Progenitor cell of endocrine pancreas (in vitro differentiated cells): ENCODE measurements at regions not wholly inside any gene's neighbourhood (a gene's known extent, or its start where the extent isn't known, plus 50 kb on each side); places are given as distances from the start of the nearest gene placed in this dataset.

Experiments
- DNase-seq: peaks from one replicate; pipeline ENCODE4 v3.0.0; 2021; ENCODE audit warnings: low spot score; ENCODE audit not compliant: unreplicated experiment
- H3K27ac Mint-ChIP-seq: 2 replicates; pipeline ENCODE4 v1.8.0; 2021; ENCODE audit warnings: mild to moderate bottlenecking, moderate library complexity, mixed read lengths
- H3K27me3 Mint-ChIP-seq: 2 replicates; pipeline ENCODE4 v1.8.0; 2021; ENCODE audit warnings: mixed read lengths
- H3K36me3 Mint-ChIP-seq: 2 replicates; pipeline ENCODE4 v1.8.0; 2022; ENCODE audit warnings: mixed read lengths; ENCODE audit not compliant: insufficient read depth
- H3K4me1 Mint-ChIP-seq: 2 replicates; pipeline ENCODE4 v1.8.0; 2021; ENCODE audit warnings: low read depth, mixed read lengths
- H3K4me3 Mint-ChIP-seq: 2 replicates; pipeline ENCODE4 v1.8.0; 2021; ENCODE audit warnings: low read depth, mild to moderate bottlenecking, moderate library complexity, mixed read lengths
- H3K9me3 Mint-ChIP-seq: 2 replicates; pipeline ENCODE4 v1.8.0; 2021; ENCODE audit warnings: low read depth, mixed read lengths
- CTCF ChIP-seq: fragments of 200-600 bp; sonication (generic); IDR thresholded peaks from one replicate; pipeline ENCODE4 v1.5.0; 2021; ENCODE audit warnings: antibody characterized with exemption, mild to moderate bottlenecking; ENCODE audit not compliant: unreplicated experiment

GRCh38 chr2:18913512-18913911, 324.1 kb upstream of the NT5C1B start:
- Mint-ChIP-seq H3K4me3 (no peak overlapping the region), H3K36me3 (no peaks in the 10 kb centered on the region), H3K9me3 (no peaks in the 10 kb centered on the region), H3K27me3 (no peaks in the 10 kb centered on the region), H3K27ac (no peak overlapping the region), H3K4me1 (peaks cover 4% of the 10 kb centered on the region)
- DNase-seq: no peak
- no peak for TF ChIP-seq CTCF

- H3K27me3 Mint-ChIP-seq: no peaks in the 10 kb centered on the region
- peaks cover 4% of the 10 kb centered on the region for H3K4me1 Mint-ChIP-seq
- peak overlapping the region; percentile 79 for H3K27ac Mint-ChIP-seq
- no peak overlapping the region for H3K4me3 Mint-ChIP-seq
- no peak for TF ChIP-seq CTCF
- H3K9me3 Mint-ChIP-seq: no peaks in the 10 kb centered on the region
- DNase-seq: no peak
- H3K36me3 Mint-ChIP-seq: no peaks in the 10 kb centered on the region
Observed at GRCh38 chr2:18912225-18912888, 323.0 kb upstream of the NT5C1B start.

- TF ChIP-seq CTCF: no peak
- Mint-ChIP-seq H3K27me3 (no peaks in the 10 kb centered on the region), H3K9me3 (no peaks in the 10 kb centered on the region), H3K4me3 (no peak overlapping the region), H3K27ac (no peak overlapping the region), H3K4me1 (peaks cover 4% of the 10 kb centered on the region), H3K36me3 (no peaks in the 10 kb centered on the region)
- no peak for DNase-seq
Observed at GRCh38 chr2:18911416-18911815, 322.0 kb upstream of the NT5C1B start.

GRCh38 chr2:18910843-18911242, 321.5 kb upstream of the NT5C1B start:
- peaks cover 4% of the 10 kb centered on the region for H3K4me1 Mint-ChIP-seq
- no peak overlapping the region for H3K27ac Mint-ChIP-seq
- H3K27me3 Mint-ChIP-seq: no peaks in the 10 kb centered on the region
- no peak overlapping the region for H3K4me3 Mint-ChIP-seq
- H3K36me3 Mint-ChIP-seq: no peaks in the 10 kb centered on the region
- no peaks in the 10 kb centered on the region for H3K9me3 Mint-ChIP-seq
- TF ChIP-seq CTCF: no peak
- no peak for DNase-seq

GRCh38 chr2:18907937-18908336, 318.6 kb upstream of the NT5C1B start:
- H3K36me3 Mint-ChIP-seq: no peaks in the 10 kb centered on the region
- no peak for DNase-seq
- H3K27me3 Mint-ChIP-seq: no peaks in the 10 kb centered on the region
- H3K4me1 Mint-ChIP-seq: peaks cover 3% of the 10 kb centered on the region
- TF ChIP-seq CTCF: no peak
- H3K27ac Mint-ChIP-seq: no peak overlapping the region
- H3K4me3 Mint-ChIP-seq: no peak overlapping the region
- H3K9me3 Mint-ChIP-seq: no peaks in the 10 kb centered on the region
